OCI-LY7 (cell line): ENCODE measurements at regions not wholly inside any gene's neighbourhood (a gene's known extent, or its start where the extent isn't known, plus 50 kb on each side); places are given as distances from the start of the nearest gene placed in this dataset.

Source experiments
- BruUV-seq: library from RNA; stranded (reverse); fragments of 400-500 nt; replicated peaks from 2 replicates; lab custom pipeline; 2021; lab: Mats Ljungman, UMichigan
- CTCF ChIA-PET: fragments of 300-600 bp; sonication (Branson Sonifier 250); formaldehyde crosslinking; loops from one replicate; lab custom pipeline; 2022; ENCODE audit warnings: antibody characterized with exemption; ENCODE audit not compliant: unreplicated experiment; lab: Charles Lee
- POLR2A ChIA-PET: fragments of 300-600 bp; sonication (Branson Sonifier 250); formaldehyde crosslinking; loops from one replicate; lab custom pipeline; 2022; ENCODE audit warnings: antibody characterized with exemption; lab: Charles Lee
- DNase-seq: peaks from one replicate; pipeline ENCODE4 v3.0.0-alpha.2; 2015; ENCODE audit warnings: low spot score
- H2AFZ ChIP-seq: fragments of 200-600 bp; sonication (generic), shearing (Covaris generic); 2 replicates; pipeline ENCODE4 v1.6.1; 2014; ENCODE audit warnings: mild to moderate bottlenecking, antibody characterized with exemption, low read length, moderate library complexity
- H3K27ac ChIP-seq: fragments of 200-600 bp; sonication (generic); 2 replicates; pipeline ENCODE4 v1.5.1; 2014; ENCODE audit warnings: mixed run types, low read depth, mild to moderate bottlenecking, moderate library complexity, low read length, inconsistent platforms; ENCODE audit not compliant: poor library complexity, severe bottlenecking
- H3K36me3 ChIP-seq: fragments of 200-600 bp; sonication (generic); 2 replicates; pipeline ENCODE4 v1.6.1; 2014; ENCODE audit warnings: mild to moderate bottlenecking, antibody characterized with exemption, low read length, moderate library complexity, mixed read lengths; ENCODE audit not compliant: insufficient read depth
- H3K4me1 ChIP-seq: fragments of 200-600 bp; sonication (generic); 2 replicates; pipeline ENCODE4 v1.5.1; 2014; ENCODE audit warnings: mild to moderate bottlenecking, low read length; ENCODE audit not compliant: insufficient read depth, poor library complexity, severe bottlenecking
- H3K4me2 ChIP-seq: fragments of 200-600 bp; sonication (generic); 2 replicates; pipeline ENCODE4 v1.6.1; 2014; ENCODE audit warnings: mild to moderate bottlenecking, low read length
- H3K4me3 ChIP-seq: fragments of 200-600 bp; sonication (generic); 2 replicates; pipeline ENCODE4 v1.5.1; 2014; ENCODE audit warnings: mild to moderate bottlenecking, low read depth, low read length; ENCODE audit not compliant: poor library complexity, severe bottlenecking
- H3K79me2 ChIP-seq: fragments of 200-600 bp; sonication (generic); 2 replicates; pipeline ENCODE4 v1.6.1; 2016; ENCODE audit warnings: low read depth, mild to moderate bottlenecking, low read length, moderate library complexity, mixed read lengths; ENCODE audit not compliant: insufficient read depth
- H3K9me2 ChIP-seq: fragments of 200-600 bp; sonication (generic); 2 replicates; pipeline ENCODE4 v1.6.1; 2016; ENCODE audit warnings: mild to moderate bottlenecking, low read length, mixed read lengths; ENCODE audit not compliant: insufficient read depth
- H3K9me3 ChIP-seq: fragments of 200-600 bp; sonication (generic); 2 replicates; pipeline ENCODE4 v1.6.1; 2014; ENCODE audit warnings: mild to moderate bottlenecking, mixed run types, low read length, mixed read lengths
- H4K20me1 ChIP-seq: fragments of 200-600 bp; sonication (generic); 2 replicates; pipeline ENCODE4 v1.6.1; 2014; ENCODE audit warnings: mild to moderate bottlenecking, antibody characterized with exemption, low read length, moderate library complexity, mixed read lengths; ENCODE audit not compliant: insufficient read depth
- EZH2phosphoT487 ChIP-seq: fragments of 200-600 bp; sonication (generic); IDR thresholded peaks from 2 replicates; pipeline ENCODE4 v1.6.1; 2018; ENCODE audit warnings: low read depth, borderline replicate concordance, mild to moderate bottlenecking, mixed run types, antibody characterized with exemption, low read length, moderate library complexity, mixed read lengths
- intact Hi-C: fragments of 100-400 bp; cut with micrococcal nuclease; formaldehyde crosslinking; loops from one replicate; pipeline ENCODE4 v1.10.0; 2022; ENCODE audit not compliant: unreplicated experiment
- TF ChIP-seq, protein P1 (sequence below): fragments of 200-600 bp; sonication (generic); conservative IDR thresholded peaks from 2 replicates; pipeline ENCODE4 v1.5.1; 2014; ENCODE audit warnings: mild to moderate bottlenecking, antibody characterized with exemption, low read length, moderate library complexity, mixed read lengths

DNA sequence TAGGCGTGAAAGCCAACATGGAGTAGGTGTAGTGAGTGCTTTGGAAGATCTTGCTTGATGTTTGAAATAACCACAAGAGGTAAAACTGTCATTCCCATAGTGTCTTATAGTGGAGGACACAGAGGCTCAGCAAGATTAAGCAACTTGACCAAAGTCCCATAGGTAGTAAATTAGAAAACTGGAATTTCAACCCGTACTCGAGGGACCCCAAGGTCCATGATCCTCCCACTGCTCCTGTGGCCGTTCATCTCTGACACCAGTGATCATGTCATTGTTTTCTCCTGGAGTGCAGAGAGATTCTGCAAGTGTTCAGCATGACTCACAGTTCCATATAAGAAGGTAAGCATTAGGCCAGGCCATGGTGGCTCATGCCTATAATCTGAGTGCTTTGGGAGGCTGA lies 126.9 kb downstream of the FGF9 start:
- no peak for DNase-seq
- Histone ChIP-seq H3K36me3 (no peaks in the 10 kb centered on the region), H4K20me1 (no peaks in the 10 kb centered on the region), H3K9me2 (no peaks in the 10 kb centered on the region), H3K4me1 (no peaks in the 10 kb centered on the region), H3K4me3 (no peak overlapping the region), H2AFZ (no peak overlapping the region), H3K79me2 (no peaks in the 10 kb centered on the region), H3K27ac (no peak overlapping the region), H3K4me2 (no peak overlapping the region), H3K9me3 (no peaks in the 10 kb centered on the region)
- BruUV-seq: no TSS peak
- intact Hi-C loops: no loop called here
- TF ChIP-seq EZH2phosphoT487: no peak
- TF ChIP-seq, protein P1, sequence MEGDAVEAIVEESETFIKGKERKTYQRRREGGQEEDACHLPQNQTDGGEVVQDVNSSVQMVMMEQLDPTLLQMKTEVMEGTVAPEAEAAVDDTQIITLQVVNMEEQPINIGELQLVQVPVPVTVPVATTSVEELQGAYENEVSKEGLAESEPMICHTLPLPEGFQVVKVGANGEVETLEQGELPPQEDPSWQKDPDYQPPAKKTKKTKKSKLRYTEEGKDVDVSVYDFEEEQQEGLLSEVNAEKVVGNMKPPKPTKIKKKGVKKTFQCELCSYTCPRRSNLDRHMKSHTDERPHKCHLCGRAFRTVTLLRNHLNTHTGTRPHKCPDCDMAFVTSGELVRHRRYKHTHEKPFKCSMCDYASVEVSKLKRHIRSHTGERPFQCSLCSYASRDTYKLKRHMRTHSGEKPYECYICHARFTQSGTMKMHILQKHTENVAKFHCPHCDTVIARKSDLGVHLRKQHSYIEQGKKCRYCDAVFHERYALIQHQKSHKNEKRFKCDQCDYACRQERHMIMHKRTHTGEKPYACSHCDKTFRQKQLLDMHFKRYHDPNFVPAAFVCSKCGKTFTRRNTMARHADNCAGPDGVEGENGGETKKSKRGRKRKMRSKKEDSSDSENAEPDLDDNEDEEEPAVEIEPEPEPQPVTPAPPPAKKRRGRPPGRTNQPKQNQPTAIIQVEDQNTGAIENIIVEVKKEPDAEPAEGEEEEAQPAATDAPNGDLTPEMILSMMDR: no peak
- CTCF ChIA-PET: no interaction called here
- POLR2A ChIA-PET: no interaction called here

DNA sequence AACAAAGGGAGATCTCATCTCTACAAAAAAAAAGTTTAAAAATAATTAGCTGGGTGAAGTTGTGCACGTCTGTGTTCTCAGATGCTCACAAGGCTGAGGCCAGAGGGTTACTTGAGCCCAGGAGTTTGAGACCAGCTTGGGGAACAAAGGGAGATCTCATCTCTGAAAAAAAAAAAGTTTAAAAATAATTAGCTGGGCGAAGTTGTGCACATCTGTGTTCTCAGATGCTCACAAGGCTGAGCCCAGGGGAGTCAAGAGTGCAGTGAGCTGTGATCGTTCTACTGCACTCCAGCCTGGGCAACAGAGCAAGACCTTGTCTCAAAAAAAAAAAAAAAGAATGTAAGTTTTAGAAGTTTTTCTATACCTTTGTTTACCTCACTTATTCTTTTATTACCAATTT lies 127.3 kb downstream of the FGF9 start:
- no TSS peak for BruUV-seq
- ChIA-PET POLR2A (interaction anchor here (0.7 kb wide), 1 partner anchor 107 kb away, joined by 4 read pairs; no protein-coding TSS in a partner anchor), CTCF (no interaction called here)
- Histone ChIP-seq H3K4me3 (no peak overlapping the region), H3K4me2 (no peak overlapping the region), H3K27ac (no peak overlapping the region), H2AFZ (no peak overlapping the region), H3K4me1 (no peaks in the 10 kb centered on the region), H3K79me2 (no peaks in the 10 kb centered on the region), H3K36me3 (no peaks in the 10 kb centered on the region), H3K9me2 (no peaks in the 10 kb centered on the region), H3K9me3 (no peaks in the 10 kb centered on the region), H4K20me1 (no peaks in the 10 kb centered on the region)
- intact Hi-C loops: no loop called here
- no peak for DNase-seq
- no peak for TF ChIP-seq EZH2phosphoT487
- TF ChIP-seq, protein P1: no peak

DNA sequence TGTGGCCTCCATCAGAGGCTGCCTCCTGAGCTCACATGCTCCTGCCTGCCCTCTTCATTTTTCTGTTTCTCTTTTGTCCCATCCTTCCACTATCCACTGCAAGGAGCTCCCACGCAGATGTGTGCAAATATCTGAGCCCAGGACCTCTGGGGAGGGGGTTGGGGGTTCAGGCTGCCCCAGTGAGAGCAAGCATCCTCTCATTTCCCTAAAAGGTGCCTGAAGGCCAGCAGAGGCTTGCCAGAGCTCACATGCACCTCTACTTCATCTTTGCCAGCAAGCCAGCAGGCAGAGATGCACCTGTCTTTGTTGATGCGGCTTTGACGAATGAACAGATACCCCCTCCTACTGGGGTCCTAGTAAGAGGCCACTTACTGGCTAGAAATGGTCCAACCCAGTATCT lies 128.8 kb downstream of the FGF9 start:
- BruUV-seq: no TSS peak
- Histone ChIP-seq H3K79me2 (no peaks in the 10 kb centered on the region), H3K4me3 (no peak overlapping the region), H3K27ac (no peak overlapping the region), H3K4me1 (no peaks in the 10 kb centered on the region), H4K20me1 (no peaks in the 10 kb centered on the region), H3K9me2 (no peaks in the 10 kb centered on the region), H3K36me3 (no peaks in the 10 kb centered on the region), H3K4me2 (no peak overlapping the region), H3K9me3 (no peaks in the 10 kb centered on the region), H2AFZ (no peak overlapping the region)
- ChIA-PET CTCF (interaction anchor here (0.6 kb wide), 1 partner anchor 72 kb away, joined by 3 read pairs; no protein-coding TSS in a partner anchor), POLR2A (no interaction called here)
- TF ChIP-seq EZH2phosphoT487: no peak
- TF ChIP-seq, protein P1: no peak
- no peak for DNase-seq
- intact Hi-C loops: no loop called here
